Chondrocyte (in vitro differentiated cells): ENCODE measurements at regions not wholly inside any gene's neighbourhood (a gene's known extent, or its start where the extent isn't known, plus 50 kb on each side); places are given as distances from the start of the nearest gene placed in this dataset.

Experiments used
- DNase-seq: peaks from one replicate; pipeline ENCODE4 v3.0.0; 2021; ENCODE audit warnings: mixed read lengths, low spot score
- H3K27ac Mint-ChIP-seq: one replicate; pipeline ENCODE4 v1.8.0; 2021; ENCODE audit warnings: mild to moderate bottlenecking, moderate library complexity, mixed read lengths; ENCODE audit not compliant: unreplicated experiment
- H3K27me3 Mint-ChIP-seq: 2 replicates; pipeline ENCODE4 v1.8.0; 2021; ENCODE audit warnings: low read depth, mixed read lengths
- H3K36me3 Mint-ChIP-seq: 2 replicates; pipeline ENCODE4 v1.8.0; 2021; ENCODE audit warnings: low read depth, mixed read lengths
- H3K4me1 Mint-ChIP-seq: 2 replicates; pipeline ENCODE4 v1.8.0; 2021; ENCODE audit warnings: low read depth, mild to moderate bottlenecking, mixed read lengths
- H3K4me3 Mint-ChIP-seq: one replicate; pipeline ENCODE4 v1.8.0; 2021; ENCODE audit warnings: mild to moderate bottlenecking, moderate library complexity, mixed read lengths; ENCODE audit not compliant: unreplicated experiment
- H3K9me3 Mint-ChIP-seq: 2 replicates; pipeline ENCODE4 v1.8.0; 2021; ENCODE audit warnings: low read depth, mixed read lengths
- TF ChIP-seq, protein P1 (sequence below): fragments of 200-600 bp; sonication (generic); IDR thresholded peaks from 2 replicates; pipeline ENCODE4 v1.5.0; 2021; ENCODE audit warnings: antibody characterized with exemption, mild to moderate bottlenecking, moderate library complexity

DNA sequence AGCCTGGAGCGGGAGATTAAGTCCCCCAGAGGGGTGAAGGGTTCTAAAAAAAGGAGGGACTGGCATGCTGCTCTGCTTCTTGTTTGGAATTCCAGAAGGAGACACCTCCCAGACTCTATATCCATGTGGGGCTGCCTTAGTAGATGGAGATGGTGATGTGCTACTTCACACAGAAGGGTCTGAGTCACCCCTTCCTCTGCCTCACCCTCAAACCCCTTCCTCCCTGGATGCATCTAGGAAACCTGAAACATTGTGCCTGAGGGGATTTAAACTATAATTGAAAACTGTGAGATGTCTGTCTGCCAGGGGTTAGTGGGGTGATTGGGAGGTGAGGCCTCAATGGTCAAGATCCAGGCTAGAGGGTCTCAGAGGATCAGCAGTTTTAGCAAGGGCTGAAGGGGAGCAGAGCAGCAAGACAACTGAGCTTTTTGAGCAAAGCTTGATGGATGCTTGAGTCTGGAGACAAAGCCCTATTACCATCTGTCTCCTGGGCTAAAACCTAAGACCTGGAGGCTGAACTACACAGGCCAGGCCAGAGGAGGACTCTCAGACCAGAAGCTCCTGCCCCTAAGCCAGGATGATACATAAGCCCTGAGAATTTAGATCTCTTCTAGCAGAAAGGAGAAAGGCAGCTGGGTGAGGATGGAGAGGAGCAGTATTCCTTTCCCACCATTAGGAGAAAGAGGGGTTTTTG, 314.7 kb upstream of the ATP2B1 start:
- no peak overlapping the region for H3K27ac Mint-ChIP-seq
- TF ChIP-seq, protein P1, sequence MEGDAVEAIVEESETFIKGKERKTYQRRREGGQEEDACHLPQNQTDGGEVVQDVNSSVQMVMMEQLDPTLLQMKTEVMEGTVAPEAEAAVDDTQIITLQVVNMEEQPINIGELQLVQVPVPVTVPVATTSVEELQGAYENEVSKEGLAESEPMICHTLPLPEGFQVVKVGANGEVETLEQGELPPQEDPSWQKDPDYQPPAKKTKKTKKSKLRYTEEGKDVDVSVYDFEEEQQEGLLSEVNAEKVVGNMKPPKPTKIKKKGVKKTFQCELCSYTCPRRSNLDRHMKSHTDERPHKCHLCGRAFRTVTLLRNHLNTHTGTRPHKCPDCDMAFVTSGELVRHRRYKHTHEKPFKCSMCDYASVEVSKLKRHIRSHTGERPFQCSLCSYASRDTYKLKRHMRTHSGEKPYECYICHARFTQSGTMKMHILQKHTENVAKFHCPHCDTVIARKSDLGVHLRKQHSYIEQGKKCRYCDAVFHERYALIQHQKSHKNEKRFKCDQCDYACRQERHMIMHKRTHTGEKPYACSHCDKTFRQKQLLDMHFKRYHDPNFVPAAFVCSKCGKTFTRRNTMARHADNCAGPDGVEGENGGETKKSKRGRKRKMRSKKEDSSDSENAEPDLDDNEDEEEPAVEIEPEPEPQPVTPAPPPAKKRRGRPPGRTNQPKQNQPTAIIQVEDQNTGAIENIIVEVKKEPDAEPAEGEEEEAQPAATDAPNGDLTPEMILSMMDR, result no peak

GRCh38 chr12:90021795-90022440, 313.3 kb upstream of the ATP2B1 start:
- H3K27ac Mint-ChIP-seq, result no peak overlapping the region
- TF ChIP-seq, protein P1, result no peak

More for the DNA sequence above, 314.7 kb upstream of the ATP2B1 start:
- Mint-ChIP-seq H3K27me3 (no peaks in the 10 kb centered on the region), H3K9me3 (peaks cover 3% of the 10 kb centered on the region), H3K4me3 (no peak overlapping the region), H3K4me1 (peaks cover 20% of the 10 kb centered on the region), H3K36me3 (no peaks in the 10 kb centered on the region)
- no peak for DNase-seq

DNA sequence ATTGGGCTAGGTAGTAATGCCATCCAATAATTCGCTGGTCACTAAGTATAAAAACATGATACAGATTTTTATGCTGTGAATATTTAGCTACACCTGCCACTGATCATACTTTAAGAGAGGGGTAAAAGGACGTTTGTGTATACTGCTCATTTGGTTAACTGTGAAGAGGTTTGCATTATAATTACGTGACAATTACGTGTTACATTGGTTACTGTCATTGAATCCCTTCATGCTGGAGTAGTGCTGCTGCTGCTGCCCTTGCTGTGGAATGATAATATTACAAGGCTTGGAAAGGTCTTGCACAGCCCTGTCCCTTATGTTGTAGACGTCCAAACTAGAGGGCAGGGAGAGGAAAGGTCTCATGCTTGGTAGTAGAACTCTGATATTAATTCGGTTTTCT, 312.2 kb upstream of the ATP2B1 start:
- Mint-ChIP-seq H3K4me1 (peaks cover 30% of the 10 kb centered on the region), H3K36me3 (no peaks in the 10 kb centered on the region), H3K27me3 (no peaks in the 10 kb centered on the region), H3K9me3 (peaks cover 3% of the 10 kb centered on the region), H3K4me3 (no peak overlapping the region), H3K27ac (no peak overlapping the region)
- TF ChIP-seq, protein P1, result no peak
- no peak for DNase-seq

More at GRCh38 chr12:90021795-90022440, 313.3 kb upstream of the ATP2B1 start:
- H3K36me3 Mint-ChIP-seq, result no peaks in the 10 kb centered on the region
- DNase-seq, result no peak
- H3K9me3 Mint-ChIP-seq, result peaks cover 3% of the 10 kb centered on the region
- no peaks in the 10 kb centered on the region for H3K27me3 Mint-ChIP-seq
- peaks cover 25% of the 10 kb centered on the region for H3K4me1 Mint-ChIP-seq
- no peak overlapping the region for H3K4me3 Mint-ChIP-seq

DNA sequence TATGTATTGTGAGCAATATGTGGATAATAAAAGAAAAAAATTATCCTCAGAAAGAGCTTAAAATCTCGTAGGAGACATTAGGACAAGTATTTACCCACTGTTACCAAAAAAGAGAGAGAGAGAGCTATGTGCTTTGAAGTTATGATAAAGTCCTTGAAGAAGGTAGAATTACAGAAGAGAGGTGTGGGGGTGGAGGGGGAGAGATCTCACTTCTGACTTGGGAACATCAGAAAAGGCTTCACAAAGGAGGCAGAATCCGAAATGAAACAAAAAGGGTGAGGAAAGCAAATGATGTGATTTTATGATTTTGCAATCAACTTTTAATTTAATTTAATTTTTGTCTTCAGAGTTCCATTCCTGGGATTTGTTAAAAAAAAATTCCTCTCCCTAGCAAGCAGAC, 311.8 kb upstream of the ATP2B1 start:
- Mint-ChIP-seq H3K4me1 (peaks cover 34% of the 10 kb centered on the region), H3K4me3 (no peak overlapping the region), H3K9me3 (peaks cover 3% of the 10 kb centered on the region), H3K36me3 (no peaks in the 10 kb centered on the region), H3K27me3 (no peaks in the 10 kb centered on the region), H3K27ac (no peak overlapping the region)
- no peak for DNase-seq
- TF ChIP-seq, protein P1, result no peak

GRCh38 chr12:90020014-90020413, 311.4 kb upstream of the ATP2B1 start:
- H3K27ac Mint-ChIP-seq, result no peak overlapping the region
- H3K4me1 Mint-ChIP-seq, result peaks cover 37% of the 10 kb centered on the region
- H3K27me3 Mint-ChIP-seq, result no peaks in the 10 kb centered on the region
- DNase-seq, result no peak
- H3K4me3 Mint-ChIP-seq, result no peak overlapping the region
- H3K36me3 Mint-ChIP-seq, result no peaks in the 10 kb centered on the region
- peaks cover 3% of the 10 kb centered on the region for H3K9me3 Mint-ChIP-seq
- TF ChIP-seq, protein P1, result no peak
